Ovary (tissue), 7 donors: ENCODE measurements at regions not wholly inside any gene's neighbourhood (a gene's known extent, or its start where the extent isn't known, plus 50 kb on each side); places are given as distances from the start of the nearest gene placed in this dataset.

Source experiments
- DNase-seq, 5 donors: peaks; one replicate each; pipeline ENCODE4 v3.0.0-alpha.2; 2019 to 2020
- H3K27ac ChIP-seq, 2 donors: fragments of 200-600 bp; one replicate each; pipeline versions ENCODE4 v1.5.1 to v1.8.0; 2019 to 2022
- H3K27me3 ChIP-seq: fragments of 200-600 bp; one replicate; pipeline ENCODE4 v1.8.0; 2022
- H3K36me3 ChIP-seq: fragments of 200-600 bp; sonication (generic); one replicate; pipeline ENCODE4 v1.5.1; 2019
- H3K4me1 ChIP-seq: one replicate; pipeline ENCODE4 v1.8.1; 2013; ENCODE audit warnings: mild to moderate bottlenecking, moderate library complexity; ENCODE audit not compliant: insufficient read depth
- H3K4me3 ChIP-seq: fragments of 200-600 bp; sonication (generic); one replicate; pipeline ENCODE4 v1.5.1; 2017
- H3K9me3 ChIP-seq, 2 donors: fragments of 200-600 bp in 1 of 2; sonication (generic) in 1 of 2; one replicate each; pipeline versions ENCODE4 v1.5.1 to v1.8.1; 2013 to 2019; ENCODE audit warnings: mild to moderate bottlenecking in 1 of 2, moderate library complexity in 1 of 2
- EP300 ChIP-seq: sonication (generic); formaldehyde crosslinking; IDR thresholded peaks from one replicate; pipeline ENCODE4 v1.6.1; 2017; ENCODE audit warnings: antibody characterized with exemption
- POLR2A ChIP-seq: fragments of 450-650 bp; IDR thresholded peaks from one replicate; pipeline ENCODE4 v1.6.1; 2017; ENCODE audit warnings: antibody characterized with exemption, mild to moderate bottlenecking, moderate library complexity
- WGBS, 3 donors: extraction: QIAGEN DNeasy Blood & Tissue Kit in 1 of 3; methylation state at CpG; one replicate each; pipeline versions ENCODE4 v1.1.5 to v1.1.7; 2013 to 2017; 5-methylcytosine and 5-hydroxymethylcytosine counted together
- intact Hi-C, 4 donors: fragments of 100-400 bp; cut with DNase I; formaldehyde crosslinking; loops; one replicate each; pipeline versions ENCODE4 v1.11.0 to v1.15.1; 2022 to 2023
- TF ChIP-seq, protein P1 (sequence below), 3 donors: fragments of 450-650 bp in 2 of 3; fragments of 200-600 bp in 1 of 3; IDR thresholded peaks; one replicate each; pipeline versions ENCODE4 v1.5.1 to v1.8.0; 2016 to 2022; ENCODE audit warnings: antibody characterized with exemption in 3 of 3, mild to moderate bottlenecking in 1 of 3
- donor health status: DM: no; HTN: no; CAD: no; lungs with moderate emphysema.
- donor health status: DM: no; HTN: no; CAD: no.
- donor health status: Bipolar disorder and iron deficiency.
- donor health status: DM: no; HTN: no; CAD: no.
- donor health status: DM: yes; HTN: yes; CAD: no.

- no peak for DNase-seq
Observed at GRCh38 chr2:103153580-103154284, 391.9 kb downstream of the TMEM182 start.

GRCh38 chr2:103155308-103155707 is 393.5 kb downstream of the TMEM182 start:
- no peak for TF ChIP-seq POLR2A
- TF ChIP-seq EP300, result no peak
- TF ChIP-seq, protein P1, sequence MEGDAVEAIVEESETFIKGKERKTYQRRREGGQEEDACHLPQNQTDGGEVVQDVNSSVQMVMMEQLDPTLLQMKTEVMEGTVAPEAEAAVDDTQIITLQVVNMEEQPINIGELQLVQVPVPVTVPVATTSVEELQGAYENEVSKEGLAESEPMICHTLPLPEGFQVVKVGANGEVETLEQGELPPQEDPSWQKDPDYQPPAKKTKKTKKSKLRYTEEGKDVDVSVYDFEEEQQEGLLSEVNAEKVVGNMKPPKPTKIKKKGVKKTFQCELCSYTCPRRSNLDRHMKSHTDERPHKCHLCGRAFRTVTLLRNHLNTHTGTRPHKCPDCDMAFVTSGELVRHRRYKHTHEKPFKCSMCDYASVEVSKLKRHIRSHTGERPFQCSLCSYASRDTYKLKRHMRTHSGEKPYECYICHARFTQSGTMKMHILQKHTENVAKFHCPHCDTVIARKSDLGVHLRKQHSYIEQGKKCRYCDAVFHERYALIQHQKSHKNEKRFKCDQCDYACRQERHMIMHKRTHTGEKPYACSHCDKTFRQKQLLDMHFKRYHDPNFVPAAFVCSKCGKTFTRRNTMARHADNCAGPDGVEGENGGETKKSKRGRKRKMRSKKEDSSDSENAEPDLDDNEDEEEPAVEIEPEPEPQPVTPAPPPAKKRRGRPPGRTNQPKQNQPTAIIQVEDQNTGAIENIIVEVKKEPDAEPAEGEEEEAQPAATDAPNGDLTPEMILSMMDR (IDR thresholded peaks at IDR 0.05), result no peak
- H3K4me3 ChIP-seq, result no peak overlapping the region
- H3K9me3 ChIP-seq, result no peaks in the 10 kb centered on the region
- H3K27ac ChIP-seq, result no peak overlapping the region
- H3K4me1 ChIP-seq, result no peaks in the 10 kb centered on the region
- no peak for DNase-seq
- WGBS, 3 donors, result 88 to 90% (median 88%) methylated on average over 3 of the region's 3 CpGs
- no peaks in the 10 kb centered on the region for H3K36me3 ChIP-seq
- H3K27me3 ChIP-seq, result no peaks in the 10 kb centered on the region
- intact Hi-C loops, result no loop called here

More at GRCh38 chr2:103153580-103154284, 391.9 kb downstream of the TMEM182 start:
- Histone ChIP-seq H3K27ac (no peak overlapping the region), H3K4me3 (no peak overlapping the region), H3K4me1 (no peaks in the 10 kb centered on the region), H3K9me3 (no peaks in the 10 kb centered on the region), H3K27me3 (no peaks in the 10 kb centered on the region), H3K36me3 (no peaks in the 10 kb centered on the region)
- no peak for TF ChIP-seq EP300
- TF ChIP-seq, protein P1 (IDR thresholded peaks at IDR 0.05), result no peak
- no peak for TF ChIP-seq POLR2A
- 33 to 51% (median 38%) methylated on average over 9 of the region's 9 CpGs for WGBS, 3 donors
- intact Hi-C loops, result no loop called here

- H3K4me3 ChIP-seq, result no peak overlapping the region
- no peaks in the 10 kb centered on the region for H3K4me1 ChIP-seq
- TF ChIP-seq, protein P1 (IDR thresholded peaks at IDR 0.05), result no peak
- TF ChIP-seq POLR2A (no peak), EP300 (no peak)
- intact Hi-C loops, result no loop called here
- H3K36me3 ChIP-seq, result no peaks in the 10 kb centered on the region
- WGBS, 3 donors, result 46 to 70% (median 61%) methylated on average over 3 of the region's 3 CpGs
- no peak overlapping the region for H3K27ac ChIP-seq
- DNase-seq, result no peak
- no peaks in the 10 kb centered on the region for H3K27me3 ChIP-seq
- no peaks in the 10 kb centered on the region for H3K9me3 ChIP-seq
Observed at GRCh38 chr2:103159018-103159417, 397.2 kb downstream of the TMEM182 start.

DNA sequence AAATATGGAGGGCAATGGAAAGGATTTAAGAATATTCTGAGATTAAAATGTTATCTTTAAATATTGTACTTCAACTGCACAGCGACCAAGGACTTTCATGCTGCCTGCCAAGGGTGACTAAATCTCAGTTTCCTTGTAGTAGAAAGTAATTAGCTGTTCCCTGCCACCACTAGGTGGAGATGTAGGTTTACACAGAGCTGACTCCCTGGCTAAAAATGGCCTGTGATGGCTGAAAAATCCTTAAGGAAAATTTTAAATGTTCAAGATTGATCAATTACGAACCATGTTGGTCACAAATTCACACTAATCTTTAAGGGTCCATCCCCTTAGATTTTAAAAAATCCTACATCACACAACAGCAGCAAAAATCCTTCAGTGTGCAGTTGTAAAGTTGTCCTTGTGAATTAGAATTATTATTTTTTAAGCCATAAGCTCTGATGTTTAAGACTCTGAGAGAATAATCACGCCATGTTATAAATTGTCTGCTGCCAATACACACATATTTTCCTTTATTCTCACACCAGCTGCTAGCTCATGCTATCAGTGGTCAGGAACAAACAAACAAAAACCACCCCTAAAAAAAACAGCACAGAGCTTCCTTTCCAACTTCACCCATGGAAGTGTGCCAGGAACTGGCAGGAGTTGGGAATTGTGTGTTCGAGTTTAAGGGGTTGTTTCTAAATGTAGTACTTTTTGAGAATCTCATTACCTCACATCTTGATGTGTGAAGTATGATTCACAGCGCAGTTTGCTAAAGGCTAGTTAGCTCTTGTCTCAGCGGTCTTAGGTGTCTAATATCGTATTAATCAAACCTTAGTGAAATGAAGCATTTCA is 399.8 kb downstream of the TMEM182 start:
- Histone ChIP-seq H3K27ac (no peak overlapping the region), H3K9me3 (no peaks in the 10 kb centered on the region), H3K4me3 (no peak overlapping the region), H3K27me3 (no peaks in the 10 kb centered on the region), H3K36me3 (no peaks in the 10 kb centered on the region), H3K4me1 (no peaks in the 10 kb centered on the region)
- TF ChIP-seq, protein P1 (IDR thresholded peaks at IDR 0.05), result no peak
- no peak for TF ChIP-seq POLR2A
- TF ChIP-seq EP300, result no peak
- WGBS, 3 donors, result 39 to 44% (median 44%) methylated on average over 7 of the region's 7 CpGs
- intact Hi-C loops, result no loop called here
- DNase-seq, result no peak
